GM12878 (cell line): ENCODE measurements at regions not wholly inside any gene's neighbourhood (a gene's known extent, or its start where the extent isn't known, plus 50 kb on each side); places are given as distances from the start of the nearest gene placed in this dataset.
"Not testable (repeated sequence)": the region's sequence is repeated elsewhere in the genome, so short reads cannot be mapped to it uniquely, and the experiment has no call there.

Experiments used
- ATAC-seq: fragments of 200-7000 bp; cut with Tn5 transposase; 3 replicates; pipeline ENCODE4 v1.9.1; 2020; ENCODE audit warnings: mild to moderate bottlenecking, moderate library complexity
- BruUV-seq: library from RNA; stranded (reverse); fragments of 400-500 nt; replicated peaks from 2 replicates; lab custom pipeline; 2021; lab: Mats Ljungman, UMichigan
- CTCF ChIA-PET: fragments of 300-600 bp; sonication (Branson Sonifier 250); formaldehyde crosslinking; extraction: SDS; loops from one replicate; lab custom pipeline; 2021; ENCODE audit warnings: inconsistent platforms; lab: Yijun Ruan, JAX
- POLR2A ChIA-PET: fragments of 350-600 bp; formaldehyde crosslinking; extraction: SDS; loops from one replicate; lab custom pipeline; 2021; ENCODE audit warnings: inconsistent platforms; lab: Charles Lee
- RAD21 ChIA-PET: fragments of 300-600 bp; sonication (Branson Sonifier 250); formaldehyde crosslinking; loops from one replicate; lab custom pipeline; 2023; ENCODE audit warnings: antibody characterized with exemption; ENCODE audit not compliant: unreplicated experiment; lab: Charles Lee
- SMC1A ChIA-PET: fragments of 300-600 bp; sonication (Branson Sonifier 250); formaldehyde crosslinking; loops from one replicate; lab custom pipeline; 2023; ENCODE audit not compliant: unreplicated experiment, uncharacterized antibody; lab: Charles Lee
- DNase-seq: peaks from one replicate; pipeline ENCODE4 v3.0.0-alpha.2; 2011; ENCODE audit warnings: low read depth, low spot score
- FAIRE-seq: peaks from 3 replicates; lab custom pipeline; 2011; peaks lifted over from hg19 to GRCh38; lab: Jason Lieb, UNC
- H2AFZ ChIP-seq: 2 replicates; pipeline ENCODE4 v1.6.0; 2011; ENCODE audit warnings: low read depth, low read length, control low read depth; ENCODE audit not compliant: control insufficient read depth
- H3K27ac ChIP-seq: 2 replicates; pipeline ENCODE4 v1.5.1; 2011; ENCODE audit warnings: control low read depth; ENCODE audit not compliant: control insufficient read depth, insufficient read depth
- H3K27me3 ChIP-seq, 2 experiments: replicated peaks in 1 of 2; 2 replicates each; pipeline versions ENCODE4 v1.6.0 to v1.6.1; 2011; ENCODE audit warnings: low read length in 1 of 2; ENCODE audit not compliant: control insufficient read depth in 2 of 2, insufficient read depth in 2 of 2
- H3K36me3 ChIP-seq, 2 experiments: 2 replicates each; pipeline ENCODE4 v1.5.1; 2011; ENCODE audit warnings: low read length in 1 of 2; ENCODE audit not compliant: control insufficient read depth in 2 of 2, insufficient read depth in 2 of 2
- H3K4me1 ChIP-seq: 2 replicates; pipeline ENCODE4 v1.6.1; 2011; ENCODE audit warnings: mild to moderate bottlenecking, low read length, moderate library complexity, mixed read lengths; ENCODE audit not compliant: control insufficient read depth, insufficient read depth
- H3K4me2 ChIP-seq: 2 replicates; pipeline ENCODE4 v1.6.0; 2011; ENCODE audit warnings: control low read depth; ENCODE audit not compliant: control insufficient read depth, insufficient read depth
- H3K4me3 ChIP-seq: fragments of 200-600 bp; sonication (generic); 2 replicates; pipeline ENCODE4 v1.5.1; 2016
- H3K79me2 ChIP-seq: 2 replicates; pipeline ENCODE4 v1.6.0; 2011; ENCODE audit warnings: low read length; ENCODE audit not compliant: control insufficient read depth, insufficient read depth
- H3K9ac ChIP-seq: 2 replicates; pipeline ENCODE4 v1.8.0; 2011; ENCODE audit warnings: low read length, control low read depth, mixed read lengths; ENCODE audit not compliant: control insufficient read depth, insufficient read depth
- H3K9me3 ChIP-seq: replicated peaks from 3 replicates; pipeline ENCODE4 v1.5.1; 2011; ENCODE audit warnings: mild to moderate bottlenecking, low read length; ENCODE audit not compliant: control insufficient read depth, insufficient read depth
- H4K20me1 ChIP-seq: 2 replicates; pipeline ENCODE4 v1.6.0; 2011; ENCODE audit not compliant: control insufficient read depth, insufficient read depth
- BHLHE40 ChIP-seq, 2 experiments: fragments of 450-650 bp in 1 of 2; IDR thresholded peaks; 2 replicates each; pipeline ENCODE4 v1.6.1; 2011 to 2017; ENCODE audit warnings: low read depth in 2 of 2, borderline replicate concordance in 1 of 2, improper control_type of control experiment in 1 of 2, low read length in 1 of 2, mild to moderate bottlenecking in 1 of 2
- IKZF1 ChIP-seq: fragments of 450-650 bp; conservative IDR thresholded peaks from 2 replicates; pipeline ENCODE4 v1.6.1; 2017; ENCODE audit warnings: antibody characterized with exemption, mild to moderate bottlenecking
- MXI1 ChIP-seq: fragments of 150-350 bp; IDR thresholded peaks from 2 replicates; pipeline ENCODE4 v1.6.1; 2011; ENCODE audit warnings: low read depth, mild to moderate bottlenecking, inconsistent platforms, low read length, improper control_type of control experiment
- NRF1 ChIP-seq: conservative IDR thresholded peaks from 2 replicates; pipeline ENCODE4 v1.6.1; 2011; ENCODE audit warnings: mild to moderate bottlenecking, low read depth, low read length, improper control_type of control experiment
- RFX5 ChIP-seq: IDR thresholded peaks from 2 replicates; pipeline ENCODE4 v1.6.1; 2011; ENCODE audit warnings: low read depth, low read length, improper control_type of control experiment
- SKIL ChIP-seq: fragments of 450-650 bp; IDR thresholded peaks from 2 replicates; pipeline ENCODE4 v1.6.1; 2017; ENCODE audit warnings: mild to moderate bottlenecking, low read depth, inconsistent platforms; ENCODE audit not compliant: poor library complexity, severe bottlenecking
- TCF7 ChIP-seq: IDR thresholded peaks from 2 replicates; pipeline ENCODE4 v1.6.1; 2014; ENCODE audit warnings: antibody characterized with exemption, borderline replicate concordance
- WGBS: methylation state at CpG from one replicate; pipeline ENCODE4 v1.1.6; 2016; ENCODE audit warnings: low lambda C conversion rate; ENCODE audit not compliant: insufficient replicate concordance, insufficient coverage; ENCODE audit errors: missing lambda C conversion rate; 5-methylcytosine and 5-hydroxymethylcytosine counted together
- in situ Hi-C: fragments of 300-500 bp; cut with MboI; formaldehyde crosslinking; loops from 9 replicates; pipeline ENCODE4 v1.14.3; 2018; ENCODE audit warnings: mixed read lengths
- intact Hi-C: fragments of 100-400 bp; cut with micrococcal nuclease; formaldehyde crosslinking; loops from one replicate; pipeline ENCODE4 v1.14.2; 2022; ENCODE audit not compliant: unreplicated experiment

- Histone ChIP-seq H2AFZ (no peak overlapping the region), H3K9me3 (peaks cover 19% of the 10 kb centered on the region)
- intact Hi-C loops, result no loop called here
- CTCF ChIA-PET, result no interaction called here
- TF ChIP-seq RFX5, result no peak
- no peak for TF ChIP-seq NRF1
- TF ChIP-seq MXI1, result no peak
- no peak for TF ChIP-seq SKIL
- TF ChIP-seq TCF7, result no peak
- no peak for TF ChIP-seq BHLHE40 (IDR thresholded peaks at IDR 0.05; ENCODE audit: borderline replicate concordance in 1 of 2, low read depth in 2 of 2, low read length in 1 of 2)
- no peak for TF ChIP-seq IKZF1
- TF ChIP-seq, all 136 proteins: peak for 0
- Histone ChIP-seq H3K27me3 (no peaks in the 10 kb centered on the region), H3K9ac (no peak overlapping the region), H3K4me2 (no peak overlapping the region), H3K4me3 (no peak overlapping the region), H3K36me3 (no peaks in the 10 kb centered on the region), H3K4me1 (no peaks in the 10 kb centered on the region), H3K79me2 (no peaks in the 10 kb centered on the region), H4K20me1 (no peaks in the 10 kb centered on the region), H3K27ac (no peak overlapping the region)
- no TSS peak for BruUV-seq
- in situ Hi-C loops, result no loop called here
- ChIA-PET POLR2A (no interaction called here), RAD21 (no interaction called here), SMC1A (no interaction called here)
- no peak for DNase-seq
- ATAC-seq, result no peak
- FAIRE-seq, result no peak
- WGBS, result 39% methylated on average over 7 of the region's 7 CpGs
These were observed 153.9 kb upstream of the RFLNA start for GRCh38 chr12:124140944-124141486.

GRCh38 chr12:124141611-124142010 is 153.3 kb upstream of the RFLNA start:
- H3K79me2 ChIP-seq, H3K27me3 ChIP-seq, POLR2A ChIA-PET, H3K4me1 ChIP-seq, H3K36me3 ChIP-seq, CTCF ChIA-PET, FAIRE-seq, H3K4me3 ChIP-seq, H3K4me2 ChIP-seq, H2AFZ ChIP-seq, H4K20me1 ChIP-seq, H3K9ac ChIP-seq, RAD21 ChIA-PET, DNase-seq, ATAC-seq, intact Hi-C loops, H3K27ac ChIP-seq, BruUV-seq, in situ Hi-C loops: not testable (repeated sequence)
- 15% methylated on average over 3 of the region's 3 CpGs for WGBS
- H3K9me3 ChIP-seq, result peaks cover 19% of the 10 kb centered on the region
- SMC1A ChIA-PET, result interaction anchor here (1.0 kb wide), 1 partner anchor 15 kb away, joined by 6 read pairs; no protein-coding TSS in a partner anchor
